ENCODE measurements at regions not wholly inside any gene's neighbourhood (a gene's known extent, or its start where the extent isn't known, plus 50 kb on each side); places are given as distances from the start of the nearest gene placed in this dataset.

GRCh38 chr3:193896419-193896818, 239.5 kb upstream of the HES1 start:
- TF ChIP-seq CTCF (IDR thresholded peaks at IDR 0.05; ENCODE audit: poor library complexity, severe bottlenecking), result no peak
- no peak for TF ChIP-seq EZH2 (IDR thresholded peaks at IDR 0.05; ENCODE audit: borderline replicate concordance, insufficient read depth, low read length, poor library complexity, severe bottlenecking)
- no peak for TF ChIP-seq TAF1 (IDR thresholded peaks at IDR 0.05; ENCODE audit: low read depth)
- no peaks in the 10 kb centered on the region for H3K27me3 ChIP-seq (ENCODE audit: insufficient read depth, low read depth, low read length)
- H3K36me3 ChIP-seq (ENCODE audit: insufficient read depth, low read length), result no peaks in the 10 kb centered on the region
- no peaks in the 10 kb centered on the region for H3K9me3 ChIP-seq (ENCODE audit: low read length)
- no peak overlapping the region for H2AFZ ChIP-seq (ENCODE audit: low read depth, low read length)
- H3K9me2 ChIP-seq (ENCODE audit: insufficient read depth, low read length), result no peaks in the 10 kb centered on the region
- no peaks in the 10 kb centered on the region for H3F3A ChIP-seq (ENCODE audit: insufficient read depth, low read length, poor library complexity, severe bottlenecking)
- H3K4me3 ChIP-seq (ENCODE audit: low read length), result no peak overlapping the region
- no peaks in the 10 kb centered on the region for H4K20me1 ChIP-seq (ENCODE audit: insufficient read depth)
- H3K4me2 ChIP-seq (ENCODE audit: low read length), result no peak overlapping the region
- no peak overlapping the region for H3K27ac ChIP-seq (ENCODE audit: low read length)
- no peak overlapping the region for H3K9ac ChIP-seq (ENCODE audit: low read length)
- no peaks in the 10 kb centered on the region for H3K79me2 ChIP-seq (replicated peaks; ENCODE audit: insufficient read depth, low read length)

- TF ChIP-seq MXI1 (conservative IDR thresholded peaks at IDR 0.05; ENCODE audit: poor library complexity, severe bottlenecking) (no peak), CTCF (IDR thresholded peaks at IDR 0.05; ENCODE audit: poor library complexity, severe bottlenecking) (no peak), POLR2AphosphoS5 (IDR thresholded peaks at IDR 0.05) (no peak), REST (IDR thresholded peaks at IDR 0.05; ENCODE audit: borderline replicate concordance) (no peak), EZH2 (IDR thresholded peaks at IDR 0.05; ENCODE audit: borderline replicate concordance, insufficient read depth, low read length, poor library complexity, severe bottlenecking) (no peak), RAD21 (conservative IDR thresholded peaks at IDR 0.05) (no peak), TAF1 (IDR thresholded peaks at IDR 0.05; ENCODE audit: low read depth) (no peak), SMC3 (conservative IDR thresholded peaks at IDR 0.05; ENCODE audit: poor library complexity) (no peak), EP300 (conservative IDR thresholded peaks at IDR 0.05; ENCODE audit: poor library complexity, severe bottlenecking) (no peak)
- Histone ChIP-seq H3K27ac (ENCODE audit: low read length) (no peak overlapping the region), H3K9ac (ENCODE audit: low read length) (no peak overlapping the region), H3K27me3 (ENCODE audit: insufficient read depth, low read depth, low read length) (no peaks in the 10 kb centered on the region), H3K4me2 (ENCODE audit: low read length) (no peak overlapping the region), H3K4me3 (ENCODE audit: low read length) (no peak overlapping the region), H3K9me3 (ENCODE audit: low read length) (no peaks in the 10 kb centered on the region), H2AFZ (ENCODE audit: low read depth, low read length) (no peak overlapping the region), H3K36me3 (ENCODE audit: insufficient read depth, low read length) (no peaks in the 10 kb centered on the region), H3F3A (ENCODE audit: insufficient read depth, low read length, poor library complexity, severe bottlenecking) (no peaks in the 10 kb centered on the region), H3K79me2 (replicated peaks; ENCODE audit: insufficient read depth, low read length) (no peaks in the 10 kb centered on the region), H3K9me2 (ENCODE audit: insufficient read depth, low read length) (no peaks in the 10 kb centered on the region), H4K20me1 (ENCODE audit: insufficient read depth) (no peaks in the 10 kb centered on the region)
Observed at GRCh38 chr3:193897288-193897687, 238.7 kb upstream of the HES1 start.

Data from neural cell (in vitro differentiated cells).